SK-N-SH treated with all-trans-retinoic acid at 6 μM for 48 hours (cell line): ENCODE measurements at regions not wholly inside any gene's neighbourhood (a gene's known extent, or its start where the extent isn't known, plus 50 kb on each side); places are given as distances from the start of the nearest gene placed in this dataset.

Experiments
- ATAC-seq: fragments of 200-7000 bp; cut with Tn5 transposase; 3 replicates; pipeline ENCODE4 v1.9.1; 2020; ENCODE audit warnings: mild to moderate bottlenecking, moderate library complexity
- ARNTL ChIP-seq: fragments of 450-650 bp; formaldehyde crosslinking; IDR thresholded peaks from 2 replicates; pipeline ENCODE4 v1.5.0; 2020; ENCODE audit warnings: low read depth, mild to moderate bottlenecking, moderate library complexity, borderline replicate concordance
- CREB5 ChIP-seq: fragments of 250-450 bp; sonication (Bioruptor Pico); IDR thresholded peaks from 2 replicates; pipeline ENCODE4 v1.5.1; 2020; ENCODE audit warnings: low read depth, mild to moderate bottlenecking, moderate library complexity
- CSDC2 ChIP-seq: fragments of 250-450 bp; sonication (Bioruptor Pico); IDR thresholded peaks from 2 replicates; pipeline ENCODE4 v1.5.0; 2020; ENCODE audit warnings: mild to moderate bottlenecking, moderate library complexity
- CSRNP3 ChIP-seq: fragments of 250-450 bp; sonication (Bioruptor Pico); IDR thresholded peaks from 2 replicates; pipeline ENCODE4 v1.5.1; 2021; ENCODE audit warnings: mild to moderate bottlenecking, moderate library complexity
- OSR1 ChIP-seq: fragments of 250-450 bp; sonication (Bioruptor Pico); IDR thresholded peaks from 2 replicates; pipeline ENCODE4 v1.8.0; 2022; ENCODE audit warnings: moderate library complexity, mild to moderate bottlenecking, inconsistent platforms
- POU6F1 ChIP-seq: fragments of 250-450 bp; sonication (Bioruptor Pico); IDR thresholded peaks from 2 replicates; pipeline ENCODE4 v1.8.0; 2021; ENCODE audit warnings: low read depth, mild to moderate bottlenecking, moderate library complexity, borderline replicate concordance
- PPARA ChIP-seq: fragments of 250-450 bp; sonication (Bioruptor Pico); IDR thresholded peaks from 2 replicates; pipeline ENCODE4 v1.5.0; 2020; ENCODE audit warnings: mild to moderate bottlenecking, borderline replicate concordance
- SNAI2 ChIP-seq: fragments of 250-450 bp; sonication (Bioruptor Pico); IDR thresholded peaks from 2 replicates; pipeline ENCODE4 v1.5.0; 2020; ENCODE audit warnings: mild to moderate bottlenecking, moderate library complexity
- TCF4 ChIP-seq: fragments of 250-450 bp; sonication (Bioruptor Pico); IDR thresholded peaks from 2 replicates; pipeline ENCODE4 v1.8.0; 2021; ENCODE audit warnings: mild to moderate bottlenecking, moderate library complexity, borderline replicate concordance
- TOX ChIP-seq: fragments of 250-450 bp; sonication (Bioruptor Pico); IDR thresholded peaks from 2 replicates; pipeline ENCODE4 v1.8.0; 2021; ENCODE audit warnings: mild to moderate bottlenecking, moderate library complexity, borderline replicate concordance
- TSHZ2 ChIP-seq: fragments of 250-450 bp; sonication (Bioruptor Pico); IDR thresholded peaks from 2 replicates; pipeline ENCODE4 v1.5.0; 2020; ENCODE audit warnings: mild to moderate bottlenecking, moderate library complexity
- ZC3H10 ChIP-seq: fragments of 250-450 bp; sonication (Bioruptor Pico); IDR thresholded peaks from 2 replicates; pipeline ENCODE4 v1.5.1; 2021; ENCODE audit warnings: mild to moderate bottlenecking, moderate library complexity
- ZFP3 ChIP-seq: fragments of 250-450 bp; sonication (Bioruptor Pico); IDR thresholded peaks from 2 replicates; pipeline ENCODE4 v1.5.0; 2020; ENCODE audit warnings: mild to moderate bottlenecking, moderate library complexity
- ZFP30 ChIP-seq: fragments of 450-650 bp; formaldehyde crosslinking; IDR thresholded peaks from 2 replicates; pipeline ENCODE4 v1.5.0; 2022; ENCODE audit warnings: mild to moderate bottlenecking, moderate library complexity
- ZNF565 ChIP-seq: fragments of 450-650 bp; formaldehyde crosslinking; conservative IDR thresholded peaks from 2 replicates; pipeline ENCODE4 v1.5.0; 2020; ENCODE audit warnings: low read depth, mild to moderate bottlenecking, moderate library complexity
- ZNF70 ChIP-seq: fragments of 450-650 bp; formaldehyde crosslinking; IDR thresholded peaks from 2 replicates; pipeline ENCODE4 v1.5.0; 2020; ENCODE audit warnings: mild to moderate bottlenecking, moderate library complexity
- TF ChIP-seq, protein P1 (sequence below): fragments of 250-450 bp; sonication (Bioruptor Pico); IDR thresholded peaks from 2 replicates; pipeline ENCODE4 v1.8.0; 2020; ENCODE audit warnings: mild to moderate bottlenecking, moderate library complexity, borderline replicate concordance

DNA sequence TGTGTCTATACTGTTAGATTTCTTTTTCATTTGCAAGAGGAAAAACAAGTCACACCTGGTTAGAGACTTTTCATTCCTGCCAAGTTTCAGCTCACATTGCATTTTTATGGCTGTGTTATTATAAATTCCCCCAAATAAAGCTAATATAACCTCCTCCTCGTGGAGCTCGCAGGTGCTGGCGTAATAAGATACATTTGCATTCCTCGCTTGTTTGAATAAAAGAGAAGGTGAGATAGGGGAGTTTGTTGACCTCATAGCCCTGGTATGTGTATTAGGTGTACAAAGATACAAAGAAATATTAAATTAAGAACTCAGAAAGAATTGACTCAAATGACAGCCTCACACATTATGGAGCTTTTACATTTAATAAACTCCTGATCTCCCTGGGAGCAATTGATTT is 257.7 kb upstream of the SP8 start:
- no peak for ATAC-seq
- TF ChIP-seq PPARA (CRISPR knock-in tag) (no peak), CSDC2 (CRISPR knock-in tag) (no peak), SNAI2 (no peak), ZNF565 (CRISPR knock-in tag) (no peak), CSRNP3 (no peak), POU6F1 (CRISPR knock-in tag) (no peak)

DNA sequence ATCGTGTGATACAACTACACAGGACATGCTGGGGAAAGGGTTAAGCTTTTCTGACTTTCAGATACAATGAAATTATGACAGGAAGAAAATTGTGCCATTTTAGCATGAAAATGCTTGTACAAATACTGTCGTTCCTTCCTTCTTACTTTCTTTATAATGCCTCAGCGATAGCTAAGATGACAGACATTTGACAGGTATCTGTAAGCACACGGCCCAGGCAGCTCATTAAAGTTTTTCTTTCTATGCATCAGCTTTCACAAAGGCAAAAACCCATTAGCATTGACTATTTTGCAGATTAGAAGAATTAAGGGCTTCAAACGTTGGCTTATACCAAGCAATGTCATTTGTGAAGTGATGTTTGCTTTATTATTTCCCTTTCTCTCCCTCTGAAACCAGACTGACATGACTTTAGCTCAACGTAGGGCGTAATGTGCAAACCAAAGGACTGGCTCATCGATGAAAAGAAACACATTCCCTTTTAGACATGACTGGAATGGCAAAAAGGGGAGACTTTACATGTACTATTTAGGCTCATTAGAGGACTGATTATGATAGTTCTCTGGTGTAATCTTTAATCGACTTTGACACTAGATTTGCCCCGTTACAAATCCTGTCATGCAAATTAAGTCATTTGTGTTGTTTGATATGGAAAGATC is 258.4 kb upstream of the SP8 start:
- no peak for ATAC-seq
- TF ChIP-seq, protein P1, sequence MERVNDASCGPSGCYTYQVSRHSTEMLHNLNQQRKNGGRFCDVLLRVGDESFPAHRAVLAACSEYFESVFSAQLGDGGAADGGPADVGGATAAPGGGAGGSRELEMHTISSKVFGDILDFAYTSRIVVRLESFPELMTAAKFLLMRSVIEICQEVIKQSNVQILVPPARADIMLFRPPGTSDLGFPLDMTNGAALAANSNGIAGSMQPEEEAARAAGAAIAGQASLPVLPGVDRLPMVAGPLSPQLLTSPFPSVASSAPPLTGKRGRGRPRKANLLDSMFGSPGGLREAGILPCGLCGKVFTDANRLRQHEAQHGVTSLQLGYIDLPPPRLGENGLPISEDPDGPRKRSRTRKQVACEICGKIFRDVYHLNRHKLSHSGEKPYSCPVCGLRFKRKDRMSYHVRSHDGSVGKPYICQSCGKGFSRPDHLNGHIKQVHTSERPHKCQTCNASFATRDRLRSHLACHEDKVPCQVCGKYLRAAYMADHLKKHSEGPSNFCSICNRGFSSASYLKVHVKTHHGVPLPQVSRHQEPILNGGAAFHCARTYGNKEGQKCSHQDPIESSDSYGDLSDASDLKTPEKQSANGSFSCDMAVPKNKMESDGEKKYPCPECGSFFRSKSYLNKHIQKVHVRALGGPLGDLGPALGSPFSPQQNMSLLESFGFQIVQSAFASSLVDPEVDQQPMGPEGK, result no peak
- TF ChIP-seq ZFP30 (CRISPR knock-in tag) (no peak), ZC3H10 (CRISPR knock-in tag) (no peak), ARNTL (CRISPR knock-in tag) (no peak), TSHZ2 (no peak), OSR1 (no peak), SNAI2 (no peak), ZFP3 (no peak), CREB5 (CRISPR knock-in tag) (no peak), PPARA (CRISPR knock-in tag) (no peak)

DNA sequence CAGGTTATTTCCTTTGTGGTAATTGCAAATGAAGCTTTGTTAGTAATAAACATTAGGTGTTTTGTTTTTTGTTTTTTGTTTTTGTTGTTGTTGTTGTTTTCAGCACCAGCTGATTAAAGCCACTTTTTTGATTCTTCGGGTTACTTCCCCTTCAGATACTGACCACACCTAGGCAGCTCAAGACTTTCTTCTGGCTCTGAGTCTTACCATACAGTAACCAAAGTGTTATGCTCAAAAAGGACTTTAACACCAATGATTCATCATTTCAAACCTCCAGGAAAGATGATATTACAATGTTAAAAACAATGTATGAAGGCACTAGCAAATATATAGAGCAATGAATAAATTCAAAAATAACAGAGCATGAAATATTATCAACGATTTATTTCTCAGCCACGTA is 265.2 kb upstream of the SP8 start:
- no peak for ATAC-seq
- TF ChIP-seq ZNF565 (CRISPR knock-in tag) (no peak), TOX (CRISPR knock-in tag) (no peak), ARNTL (CRISPR knock-in tag) (no peak), TSHZ2 (no peak), SNAI2 (no peak), TCF4 (CRISPR knock-in tag) (no peak), ZNF70 (CRISPR knock-in tag) (no peak)
